ENCODE measurements at regions not wholly inside any gene's neighbourhood (a gene's known extent, or its start where the extent isn't known, plus 50 kb on each side); places are given as distances from the start of the nearest gene placed in this dataset.

DNA sequence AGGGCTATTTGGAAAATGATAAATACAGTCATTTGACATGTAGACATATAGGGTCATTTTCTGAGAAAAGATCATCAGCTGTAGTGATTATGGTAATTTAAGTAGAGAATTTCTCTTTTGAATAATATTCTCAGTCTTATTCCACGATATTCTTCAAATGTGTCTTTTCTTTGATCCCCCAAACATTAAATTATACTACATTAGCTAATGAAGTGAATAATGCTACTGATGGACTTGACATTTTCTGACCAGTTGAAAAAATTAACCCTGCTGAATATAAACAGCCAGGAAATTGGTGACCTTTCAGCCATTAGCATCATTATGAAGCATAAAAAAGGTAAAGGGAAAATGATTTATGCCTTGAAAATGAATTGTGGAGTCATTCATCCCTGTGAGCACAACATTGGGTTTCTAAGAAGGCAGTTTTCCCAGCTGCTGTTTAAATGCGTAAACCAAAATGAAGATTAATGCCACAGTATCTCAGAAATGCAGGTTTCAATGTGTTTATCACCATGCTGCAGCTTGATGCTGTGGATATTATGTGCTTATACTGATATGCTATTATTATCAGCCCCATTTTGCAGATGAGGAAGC lies 489.1 kb downstream of the KCTD16 start:
- TF ChIP-seq HOXB13 (CRISPR knock-in tag; IDR thresholded peaks at IDR 0.05; ENCODE audit: low read depth) (no peak), CTCF (IDR thresholded peaks at IDR 0.05) (no peak)

Measured in A549 (cell line).